ENCODE measurements at regions not wholly inside any gene's neighbourhood (a gene's known extent, or its start where the extent isn't known, plus 50 kb on each side); places are given as distances from the start of the nearest gene placed in this dataset.

DNA sequence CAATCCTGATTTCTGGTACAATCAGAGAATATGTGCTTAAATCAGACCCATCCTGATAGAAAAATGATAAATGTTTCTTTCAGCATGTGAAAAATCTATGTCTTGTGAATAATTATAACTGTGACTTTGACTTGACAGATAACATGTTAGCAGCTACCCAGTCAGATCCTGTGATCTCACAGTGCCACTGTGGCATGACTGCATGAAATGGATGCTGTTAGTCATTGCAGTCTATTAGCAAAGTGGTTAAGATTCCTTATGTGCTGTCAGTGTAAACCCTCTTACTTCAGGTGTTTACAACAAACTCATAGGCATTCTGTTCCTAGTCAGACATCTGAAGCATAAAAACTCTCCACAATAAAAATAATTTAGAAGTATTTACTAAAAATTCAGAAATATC is 244.6 kb upstream of the RND3 start:
- DNase-seq (no peak), ATAC-seq (ENCODE audit: low FRiP score) (no peak)
- no peaks in the 10 kb centered on the region for H3K4me1 ChIP-seq (ENCODE audit: control insufficient read depth in 1 of 2, insufficient read depth in 2 of 2, low read length in 2 of 2)
- H3K27ac ChIP-seq (ENCODE audit: low read depth in 1 of 2, low read length in 2 of 2), result no peak overlapping the region
- H3K27me3 ChIP-seq (ENCODE audit: control insufficient read depth in 1 of 2, insufficient read depth in 2 of 2, low read length in 1 of 2), result no peaks in the 10 kb centered on the region
- no peak overlapping the region for H3K4me3 ChIP-seq (ENCODE audit: low read length in 2 of 2)
- intact Hi-C loops (cut with DNase I), result no loop called here
- no peaks in the 10 kb centered on the region for H3K36me3 ChIP-seq (ENCODE audit: control insufficient read depth in 1 of 2, insufficient read depth in 2 of 2, low read length in 1 of 2)
- H3K9me3 ChIP-seq (ENCODE audit: control insufficient read depth, low read length), result no peaks in the 10 kb centered on the region

DNA sequence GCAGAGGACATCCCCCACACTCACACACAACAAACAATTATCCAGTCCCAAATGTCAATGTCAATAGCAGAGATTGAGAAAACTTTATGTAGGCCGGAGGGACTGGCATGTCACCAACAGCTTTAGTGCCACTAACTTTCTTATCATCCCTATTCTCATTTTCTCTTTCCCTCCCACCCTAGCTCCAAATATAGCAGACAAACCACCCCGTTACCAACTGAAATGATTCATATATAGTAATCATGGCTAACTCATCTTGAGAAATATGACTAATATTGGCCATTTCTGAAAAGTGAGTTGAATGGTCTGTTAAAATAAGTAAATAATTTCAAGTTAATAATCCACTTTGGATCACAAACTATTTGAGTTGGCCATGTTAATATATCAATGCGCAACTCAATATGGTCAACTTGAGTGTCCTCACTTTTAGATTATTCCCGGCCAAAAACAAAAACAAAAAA is 242.1 kb upstream of the RND3 start:
- Histone ChIP-seq H3K27me3 (ENCODE audit: control insufficient read depth in 1 of 2, insufficient read depth in 2 of 2, low read length in 1 of 2) (no peaks in the 10 kb centered on the region), H3K9me3 (ENCODE audit: control insufficient read depth, low read length) (no peaks in the 10 kb centered on the region), H3K27ac (ENCODE audit: low read depth in 1 of 2, low read length in 2 of 2) (no peak overlapping the region), H3K36me3 (ENCODE audit: control insufficient read depth in 1 of 2, insufficient read depth in 2 of 2, low read length in 1 of 2) (no peaks in the 10 kb centered on the region), H3K4me1 (ENCODE audit: control insufficient read depth in 1 of 2, insufficient read depth in 2 of 2, low read length in 2 of 2) (no peaks in the 10 kb centered on the region), H3K4me3 (ENCODE audit: low read length in 2 of 2) (no peak overlapping the region)
- intact Hi-C loops (cut with DNase I), result no loop called here
- DNase-seq, result no peak
- ATAC-seq (ENCODE audit: low FRiP score), result no peak
- WGBS, 2 donors, result 69 to 74% methylated on average over 4 of the region's 4 CpGs

DNA sequence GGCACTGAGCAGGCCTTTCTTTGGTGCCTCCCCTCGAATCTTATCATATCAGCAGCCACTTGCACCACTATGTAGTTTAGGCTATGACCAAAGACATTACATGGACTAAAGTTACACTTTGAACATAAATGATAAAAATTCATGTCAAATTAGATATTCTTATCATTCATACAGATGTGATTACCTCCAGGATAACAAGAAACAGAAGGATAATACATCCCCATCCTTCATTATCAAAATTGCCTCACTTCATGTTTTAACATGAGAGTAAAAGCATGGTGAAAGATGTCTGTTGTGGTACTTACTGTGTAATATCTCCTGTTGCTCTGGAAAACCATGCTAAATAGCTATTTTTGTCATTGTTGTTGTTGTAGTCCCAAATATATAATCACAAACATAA is 230.8 kb upstream of the RND3 start:
- no peak for ATAC-seq (ENCODE audit: low FRiP score)
- Histone ChIP-seq H3K9me3 (ENCODE audit: control insufficient read depth, low read length) (no peaks in the 10 kb centered on the region), H3K27me3 (ENCODE audit: control insufficient read depth in 1 of 2, insufficient read depth in 2 of 2, low read length in 1 of 2) (no peaks in the 10 kb centered on the region), H3K27ac (ENCODE audit: low read depth in 1 of 2, low read length in 2 of 2) (no peak overlapping the region), H3K4me3 (ENCODE audit: low read length in 2 of 2) (no peak overlapping the region), H3K4me1 (ENCODE audit: control insufficient read depth in 1 of 2, insufficient read depth in 2 of 2, low read length in 2 of 2) (peaks cover 0 to 2% of the 10 kb centered on the region in 2 donors), H3K36me3 (ENCODE audit: control insufficient read depth in 1 of 2, insufficient read depth in 2 of 2, low read length in 1 of 2) (no peaks in the 10 kb centered on the region)
- WGBS, 2 donors, result 81 to 88% methylated on average over 1 of the region's 1 CpG
- intact Hi-C loops (cut with DNase I), result no loop called here
- DNase-seq, result no peak

DNA sequence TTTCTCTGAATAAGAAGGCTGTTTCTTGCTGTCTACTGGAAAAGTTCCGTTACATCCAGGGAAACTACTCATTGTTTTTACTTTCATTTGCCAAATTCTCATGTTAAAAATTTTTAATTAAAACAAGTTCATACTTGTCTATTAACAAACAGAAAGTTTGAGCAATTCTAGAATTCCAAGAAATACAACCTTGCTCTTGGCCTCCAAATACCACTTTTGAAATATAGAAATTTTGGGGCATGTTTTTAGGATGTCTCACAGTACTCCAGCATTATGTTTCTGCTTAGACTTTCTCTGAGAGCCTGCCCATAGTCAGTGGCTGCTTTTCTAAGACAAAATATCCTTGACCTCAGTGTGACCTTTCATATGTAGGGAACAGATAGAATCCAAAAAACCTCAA is 228.7 kb upstream of the RND3 start:
- Histone ChIP-seq H3K9me3 (ENCODE audit: control insufficient read depth, low read length) (no peaks in the 10 kb centered on the region), H3K4me1 (ENCODE audit: control insufficient read depth in 1 of 2, insufficient read depth in 2 of 2, low read length in 2 of 2) (peaks cover 0 to 5% of the 10 kb centered on the region in 2 donors), H3K27ac (ENCODE audit: low read depth in 1 of 2, low read length in 2 of 2) (no peak overlapping the region), H3K36me3 (ENCODE audit: control insufficient read depth in 1 of 2, insufficient read depth in 2 of 2, low read length in 1 of 2) (no peaks in the 10 kb centered on the region), H3K27me3 (ENCODE audit: control insufficient read depth in 1 of 2, insufficient read depth in 2 of 2, low read length in 1 of 2) (no peaks in the 10 kb centered on the region), H3K4me3 (ENCODE audit: low read length in 2 of 2) (no peak overlapping the region)
- ATAC-seq (ENCODE audit: low FRiP score), result no peak
- no peak for DNase-seq
- intact Hi-C loops (cut with DNase I), result no loop called here
- 6 to 25% methylated on average over 1 of the region's 1 CpG for WGBS, 2 donors

DNA sequence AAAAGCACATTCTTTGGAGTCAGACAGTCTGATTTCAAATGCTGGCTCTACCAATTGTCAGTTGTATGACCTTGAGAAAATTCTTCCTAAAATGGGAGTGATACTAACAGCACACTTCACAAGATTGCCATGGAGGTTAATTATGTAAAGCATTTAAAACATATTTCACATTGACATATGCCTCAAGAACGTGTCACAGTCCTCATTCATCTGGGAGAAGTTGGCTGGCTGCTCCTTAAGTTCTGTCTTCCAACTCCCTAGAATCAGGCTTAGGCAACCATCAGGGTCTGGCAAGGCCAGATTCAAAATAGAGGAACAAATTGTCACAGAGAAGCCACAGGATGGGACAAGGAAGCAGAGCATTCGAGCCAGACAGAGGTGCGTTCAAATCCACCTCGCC is 228.0 kb upstream of the RND3 start:
- Histone ChIP-seq H3K4me3 (ENCODE audit: low read length in 2 of 2) (no peak overlapping the region), H3K4me1 (ENCODE audit: control insufficient read depth in 1 of 2, insufficient read depth in 2 of 2, low read length in 2 of 2) (peaks cover 0 to 5% of the 10 kb centered on the region in 2 donors), H3K9me3 (ENCODE audit: control insufficient read depth, low read length) (no peaks in the 10 kb centered on the region), H3K36me3 (ENCODE audit: control insufficient read depth in 1 of 2, insufficient read depth in 2 of 2, low read length in 1 of 2) (no peaks in the 10 kb centered on the region), H3K27me3 (ENCODE audit: control insufficient read depth in 1 of 2, insufficient read depth in 2 of 2, low read length in 1 of 2) (no peaks in the 10 kb centered on the region), H3K27ac (ENCODE audit: low read depth in 1 of 2, low read length in 2 of 2) (no peak overlapping the region)
- intact Hi-C loops (cut with DNase I), result no loop called here
- WGBS, 2 donors, result 79 to 80% methylated on average over 4 of the region's 4 CpGs
- DNase-seq (no peak), ATAC-seq (ENCODE audit: low FRiP score) (no peak)

DNA sequence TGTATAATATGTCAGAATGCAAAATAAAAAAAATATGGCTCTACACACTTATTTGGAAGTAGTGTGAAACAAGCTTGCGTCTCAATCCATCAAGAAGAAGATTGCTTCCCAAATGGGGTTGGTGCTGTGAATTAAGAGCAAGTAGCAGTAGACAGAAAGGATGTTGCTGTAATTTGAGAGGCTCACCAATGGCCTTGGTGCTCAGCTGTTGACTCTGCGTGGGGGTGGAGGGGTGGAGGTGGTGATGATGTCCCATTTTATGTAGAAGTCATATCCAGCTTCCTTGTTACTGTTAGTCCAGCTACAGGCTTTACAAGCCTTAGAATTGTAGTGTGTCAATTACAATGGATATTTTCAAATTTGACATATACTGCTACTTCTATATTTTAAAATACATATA is 223.4 kb upstream of the RND3 start:
- Histone ChIP-seq H3K27me3 (ENCODE audit: control insufficient read depth in 1 of 2, insufficient read depth in 2 of 2, low read length in 1 of 2) (no peaks in the 10 kb centered on the region), H3K9me3 (ENCODE audit: control insufficient read depth, low read length) (no peaks in the 10 kb centered on the region), H3K36me3 (ENCODE audit: control insufficient read depth in 1 of 2, insufficient read depth in 2 of 2, low read length in 1 of 2) (no peaks in the 10 kb centered on the region), H3K27ac (ENCODE audit: low read depth in 1 of 2, low read length in 2 of 2) (no peak overlapping the region), H3K4me1 (ENCODE audit: control insufficient read depth in 1 of 2, insufficient read depth in 2 of 2, low read length in 2 of 2) (peaks cover 0 to 5% of the 10 kb centered on the region in 2 donors), H3K4me3 (ENCODE audit: low read length in 2 of 2) (no peak overlapping the region)
- no peak for DNase-seq
- WGBS, 2 donors, result 78 to 91% methylated on average over 2 of the region's 2 CpGs
- no peak for ATAC-seq (ENCODE audit: low FRiP score)
- intact Hi-C loops (cut with DNase I), result no loop called here

DNA sequence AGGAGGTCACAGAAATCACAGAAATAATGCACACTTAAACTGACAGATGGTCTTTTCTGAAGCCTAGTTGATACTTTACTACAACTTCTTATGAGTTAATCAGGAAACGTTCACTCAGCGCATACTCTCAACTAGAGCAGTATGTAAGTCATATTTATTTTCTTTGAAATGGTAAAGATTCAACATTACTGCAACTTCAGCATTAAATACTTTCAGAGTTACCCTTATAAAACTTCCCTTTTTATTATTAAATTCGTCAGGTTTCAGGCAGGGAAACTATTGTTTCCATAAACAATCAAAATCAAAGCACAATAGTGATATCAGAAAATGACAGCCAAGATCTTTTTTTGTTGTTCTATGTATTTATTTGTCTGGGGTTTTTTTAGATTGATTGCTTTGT is 222.6 kb upstream of the RND3 start:
- 73 to 83% methylated on average over 3 of the region's 3 CpGs for WGBS, 2 donors
- intact Hi-C loops (cut with DNase I), result no loop called here
- Histone ChIP-seq H3K27me3 (ENCODE audit: control insufficient read depth in 1 of 2, insufficient read depth in 2 of 2, low read length in 1 of 2) (no peaks in the 10 kb centered on the region), H3K4me1 (ENCODE audit: control insufficient read depth in 1 of 2, insufficient read depth in 2 of 2, low read length in 2 of 2) (peaks cover 0 to 5% of the 10 kb centered on the region in 2 donors), H3K36me3 (ENCODE audit: control insufficient read depth in 1 of 2, insufficient read depth in 2 of 2, low read length in 1 of 2) (no peaks in the 10 kb centered on the region), H3K9me3 (ENCODE audit: control insufficient read depth, low read length) (no peaks in the 10 kb centered on the region), H3K27ac (ENCODE audit: low read depth in 1 of 2, low read length in 2 of 2) (no peak overlapping the region), H3K4me3 (ENCODE audit: low read length in 2 of 2) (no peak overlapping the region)
- ATAC-seq (ENCODE audit: low FRiP score) (no peak), DNase-seq (no peak)

DNA sequence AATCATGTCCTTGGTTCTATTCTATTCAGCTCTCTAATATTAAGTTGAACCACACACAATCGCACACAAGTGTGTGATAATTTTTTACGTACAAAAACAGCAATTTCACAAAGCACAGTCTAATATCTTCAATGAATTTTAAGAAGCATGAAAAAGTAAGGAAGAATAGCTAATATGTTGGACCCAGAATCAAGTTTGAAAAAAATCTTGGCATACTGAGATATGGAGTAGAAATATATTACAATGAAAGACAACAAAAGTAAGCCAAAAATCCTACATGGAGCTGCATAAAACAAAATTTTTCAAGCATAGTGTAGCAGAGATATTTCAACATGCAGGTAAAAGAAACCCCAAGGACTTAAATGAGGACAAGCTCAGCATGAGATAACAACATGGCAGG is 219.1 kb upstream of the RND3 start:
- no peak for DNase-seq
- H3K36me3 ChIP-seq (ENCODE audit: control insufficient read depth in 1 of 2, insufficient read depth in 2 of 2, low read length in 1 of 2), result no peaks in the 10 kb centered on the region
- 92 to 94% methylated on average over 2 of the region's 2 CpGs for WGBS, 2 donors
- no peak for ATAC-seq (ENCODE audit: low FRiP score)
- no peaks in the 10 kb centered on the region for H3K9me3 ChIP-seq (ENCODE audit: control insufficient read depth, low read length)
- no peak overlapping the region for H3K4me3 ChIP-seq (ENCODE audit: low read length in 2 of 2)
- no peak overlapping the region for H3K27ac ChIP-seq (ENCODE audit: low read depth in 1 of 2, low read length in 2 of 2)
- H3K4me1 ChIP-seq (ENCODE audit: control insufficient read depth in 1 of 2, insufficient read depth in 2 of 2, low read length in 2 of 2), result no peaks in the 10 kb centered on the region
- H3K27me3 ChIP-seq (ENCODE audit: control insufficient read depth in 1 of 2, insufficient read depth in 2 of 2, low read length in 1 of 2), result no peaks in the 10 kb centered on the region
- intact Hi-C loops (cut with DNase I), result no loop called here

DNA sequence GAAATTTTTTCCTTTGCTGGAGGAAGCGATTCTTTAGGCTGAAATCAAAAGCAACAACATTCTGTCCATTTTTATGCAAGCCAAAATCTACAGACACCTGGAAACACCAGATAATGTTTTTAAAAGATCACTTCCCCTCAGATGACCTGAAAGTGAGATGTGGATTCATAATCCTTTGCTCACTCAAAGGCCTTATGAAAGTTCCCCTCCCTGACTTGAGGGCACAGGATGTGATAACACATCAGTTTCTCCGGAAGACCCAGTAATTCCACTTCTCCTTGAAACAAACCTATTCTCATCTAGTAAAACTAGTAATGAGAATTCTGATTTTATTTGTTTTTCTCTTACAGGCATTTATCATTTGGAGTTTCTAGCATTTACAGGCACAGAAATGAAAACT is 218.3 kb upstream of the RND3 start:
- 7 to 10% methylated on average over 2 of the region's 2 CpGs for WGBS, 2 donors
- no peak for DNase-seq
- Histone ChIP-seq H3K4me1 (ENCODE audit: control insufficient read depth in 1 of 2, insufficient read depth in 2 of 2, low read length in 2 of 2) (no peaks in the 10 kb centered on the region), H3K27me3 (ENCODE audit: control insufficient read depth in 1 of 2, insufficient read depth in 2 of 2, low read length in 1 of 2) (no peaks in the 10 kb centered on the region), H3K4me3 (ENCODE audit: low read length in 2 of 2) (no peak overlapping the region), H3K27ac (ENCODE audit: low read depth in 1 of 2, low read length in 2 of 2) (no peak overlapping the region), H3K9me3 (ENCODE audit: control insufficient read depth, low read length) (no peaks in the 10 kb centered on the region), H3K36me3 (ENCODE audit: control insufficient read depth in 1 of 2, insufficient read depth in 2 of 2, low read length in 1 of 2) (no peaks in the 10 kb centered on the region)
- intact Hi-C loops (cut with DNase I), result no loop called here
- no peak for ATAC-seq (ENCODE audit: low FRiP score)

Measured in aorta (tissue), 5 donors.